ENCODE measurements at regions not wholly inside any gene's neighbourhood (a gene's known extent, or its start where the extent isn't known, plus 50 kb on each side); places are given as distances from the start of the nearest gene placed in this dataset.

DNA sequence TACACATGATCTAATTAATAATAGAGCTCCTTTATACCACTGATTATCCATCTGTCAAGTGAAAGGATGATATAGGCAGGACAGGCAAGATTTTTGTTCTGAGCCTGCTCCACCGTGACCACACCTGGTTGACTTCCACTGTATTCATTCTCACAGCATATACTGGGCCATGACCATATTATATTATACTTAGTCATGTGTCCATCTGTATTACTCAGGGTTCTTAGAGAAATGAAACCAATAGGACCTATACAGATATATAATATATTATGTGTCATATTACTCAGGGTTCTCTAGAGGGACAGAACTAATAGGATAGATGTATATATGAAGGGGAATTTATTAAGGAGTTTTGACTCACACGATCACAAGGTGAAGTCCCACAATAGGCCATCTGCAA lies 675.1 kb downstream of the GRXCR1 start:
- TF ChIP-seq, protein P1, sequence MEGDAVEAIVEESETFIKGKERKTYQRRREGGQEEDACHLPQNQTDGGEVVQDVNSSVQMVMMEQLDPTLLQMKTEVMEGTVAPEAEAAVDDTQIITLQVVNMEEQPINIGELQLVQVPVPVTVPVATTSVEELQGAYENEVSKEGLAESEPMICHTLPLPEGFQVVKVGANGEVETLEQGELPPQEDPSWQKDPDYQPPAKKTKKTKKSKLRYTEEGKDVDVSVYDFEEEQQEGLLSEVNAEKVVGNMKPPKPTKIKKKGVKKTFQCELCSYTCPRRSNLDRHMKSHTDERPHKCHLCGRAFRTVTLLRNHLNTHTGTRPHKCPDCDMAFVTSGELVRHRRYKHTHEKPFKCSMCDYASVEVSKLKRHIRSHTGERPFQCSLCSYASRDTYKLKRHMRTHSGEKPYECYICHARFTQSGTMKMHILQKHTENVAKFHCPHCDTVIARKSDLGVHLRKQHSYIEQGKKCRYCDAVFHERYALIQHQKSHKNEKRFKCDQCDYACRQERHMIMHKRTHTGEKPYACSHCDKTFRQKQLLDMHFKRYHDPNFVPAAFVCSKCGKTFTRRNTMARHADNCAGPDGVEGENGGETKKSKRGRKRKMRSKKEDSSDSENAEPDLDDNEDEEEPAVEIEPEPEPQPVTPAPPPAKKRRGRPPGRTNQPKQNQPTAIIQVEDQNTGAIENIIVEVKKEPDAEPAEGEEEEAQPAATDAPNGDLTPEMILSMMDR (IDR thresholded peaks at IDR 0.05; ENCODE audit: low read length): no peak
- TF ChIP-seq EZH2phosphoT487 (IDR thresholded peaks at IDR 0.05; ENCODE audit: low read length) (no peak), EZH2 (optimal IDR thresholded peaks at IDR 0.05; ENCODE audit: low read depth, low read length) (no peak)

Data from MM.1S (cell line).